MCF 10A (cell line): ENCODE measurements at regions not wholly inside any gene's neighbourhood (a gene's known extent, or its start where the extent isn't known, plus 50 kb on each side); places are given as distances from the start of the nearest gene placed in this dataset.

Experiments
- BruUV-seq: library from RNA; stranded (reverse); fragments of 400-500 nt; replicated peaks from 2 replicates; lab custom pipeline; 2021; lab: Mats Ljungman, UMichigan
- CTCF ChIA-PET: fragments of 300-600 bp; sonication (Branson Sonifier 250); formaldehyde crosslinking; extraction: SDS; loops from one replicate; lab custom pipeline; 2021; ENCODE audit warnings: antibody characterized with exemption, inconsistent platforms; lab: Yijun Ruan, JAX
- POLR2A ChIA-PET: fragments of 300-600, 350-650 bp; sonication (Branson Sonifier 250); formaldehyde crosslinking; extraction: SDS; loops from one replicate; lab custom pipeline; 2020; ENCODE audit warnings: antibody characterized with exemption, inconsistent platforms; lab: Yijun Ruan, JAX
- DNase-seq: peaks from one replicate; pipeline ENCODE4 v3.0.0-alpha.2; 2018; ENCODE audit not compliant: unreplicated experiment
- H3K27ac Mint-ChIP-seq: one replicate; pipeline ENCODE4 v1.8.0; 2022; ENCODE audit warnings: mild to moderate bottlenecking, low read depth, mixed read lengths; ENCODE audit not compliant: unreplicated experiment
- H3K27me3 Mint-ChIP-seq: one replicate; pipeline ENCODE4 v1.8.0; 2022; ENCODE audit warnings: mixed read lengths; ENCODE audit not compliant: insufficient read depth, unreplicated experiment
- H3K36me3 Mint-ChIP-seq: one replicate; pipeline ENCODE4 v1.8.0; 2022; ENCODE audit warnings: mild to moderate bottlenecking, moderate library complexity, mixed read lengths; ENCODE audit not compliant: insufficient read depth, unreplicated experiment
- H3K4me1 Mint-ChIP-seq: one replicate; pipeline ENCODE4 v1.8.0; 2022; ENCODE audit warnings: mixed read lengths; ENCODE audit not compliant: insufficient read depth, unreplicated experiment
- H3K4me3 Mint-ChIP-seq: one replicate; pipeline ENCODE4 v1.8.0; 2022; ENCODE audit warnings: mild to moderate bottlenecking, moderate library complexity, mixed read lengths; ENCODE audit not compliant: unreplicated experiment
- H3K9me3 Mint-ChIP-seq: one replicate; pipeline ENCODE4 v1.8.0; 2022; ENCODE audit warnings: mixed read lengths; ENCODE audit not compliant: unreplicated experiment
- CTCF ChIP-seq: fragments of 200-600 bp; IDR thresholded peaks from one replicate; pipeline ENCODE4 v1.8.0; 2022; ENCODE audit warnings: antibody characterized with exemption, mild to moderate bottlenecking; ENCODE audit not compliant: unreplicated experiment
- intact Hi-C: fragments of 100-400 bp; cut with micrococcal nuclease; formaldehyde crosslinking; loops from 2 replicates; pipeline ENCODE4 v1.14.1; 2022

- CTCF ChIA-PET = interaction anchor here (0.6 kb wide), 1 partner anchor 26 kb away, joined by 5 read pairs; no protein-coding TSS in a partner anchor
- POLR2A ChIA-PET = no interaction called here
- H3K27ac Mint-ChIP-seq = no peak overlapping the region
Observed at GRCh38 chr9:18118268-18118667, 355.7 kb upstream of the ADAMTSL1 start.

GRCh38 chr9:18122171-18122570 lies 351.8 kb upstream of the ADAMTSL1 start:
- Mint-ChIP-seq H3K27me3 (peaks cover 14% of the 10 kb centered on the region), H3K4me1 (no peaks in the 10 kb centered on the region), H3K4me3 (no peak overlapping the region), H3K36me3 (no peaks in the 10 kb centered on the region), H3K27ac (no peak overlapping the region), H3K9me3 (no peaks in the 10 kb centered on the region)
- TF ChIP-seq CTCF = no peak
- BruUV-seq = no TSS peak
- CTCF ChIA-PET = interaction anchor here (0.8 to 1.1 kb wide), 2 partner anchors 20 to 22 kb away, joined by 3 to 4 read pairs; no protein-coding TSS in a partner anchor
- intact Hi-C loops = no loop called here
- no peak for DNase-seq
- POLR2A ChIA-PET = no interaction called here

More at GRCh38 chr9:18118268-18118667, 355.7 kb upstream of the ADAMTSL1 start:
- intact Hi-C loops = no loop called here
- Mint-ChIP-seq H3K9me3 (peaks cover 7% of the 10 kb centered on the region), H3K27me3 (peaks cover 32% of the 10 kb centered on the region), H3K36me3 (no peaks in the 10 kb centered on the region), H3K4me3 (no peak overlapping the region), H3K4me1 (no peaks in the 10 kb centered on the region)
- no peak for DNase-seq
- BruUV-seq = no TSS peak
- TF ChIP-seq CTCF = no peak

GRCh38 chr9:18124760-18125159 lies 349.2 kb upstream of the ADAMTSL1 start:
- Mint-ChIP-seq H3K27me3 (no peaks in the 10 kb centered on the region), H3K27ac (no peak overlapping the region), H3K9me3 (no peaks in the 10 kb centered on the region), H3K4me1 (no peaks in the 10 kb centered on the region), H3K4me3 (no peak overlapping the region), H3K36me3 (no peaks in the 10 kb centered on the region)
- intact Hi-C loops = no loop called here
- no peak for DNase-seq
- ChIA-PET CTCF (no interaction called here), POLR2A (no interaction called here)
- BruUV-seq = no TSS peak
- TF ChIP-seq CTCF = no peak

GRCh38 chr9:18126831-18127498 lies 347.0 kb upstream of the ADAMTSL1 start:
- H3K27ac Mint-ChIP-seq = no peak overlapping the region
- no TSS peak for BruUV-seq
- no peaks in the 10 kb centered on the region for H3K4me1 Mint-ChIP-seq
- H3K36me3 Mint-ChIP-seq = no peaks in the 10 kb centered on the region
- ChIA-PET CTCF (interaction anchor here (0.6 kb wide), 1 partner anchor 8 kb away, joined by 3 read pairs; no protein-coding TSS in a partner anchor), POLR2A (interaction anchor here (0.6 kb wide), 1 partner anchor 991 kb away, joined by 3 read pairs; no protein-coding TSS in a partner anchor)
- intact Hi-C loops = no loop called here
- no peaks in the 10 kb centered on the region for H3K27me3 Mint-ChIP-seq
- no peak for DNase-seq
- no peaks in the 10 kb centered on the region for H3K9me3 Mint-ChIP-seq
- no peak overlapping the region for H3K4me3 Mint-ChIP-seq
- TF ChIP-seq CTCF = no peak
